ENCODE measurements at regions not wholly inside any gene's neighbourhood (a gene's known extent, or its start where the extent isn't known, plus 50 kb on each side); places are given as distances from the start of the nearest gene placed in this dataset.
A peak's percentile ranks its signal among the peaks of the same experiment; 100 is the strongest.
"Not testable (repeated sequence)": the region's sequence is repeated elsewhere in the genome, so short reads cannot be mapped to it uniquely, and the experiment has no call there.

DNA sequence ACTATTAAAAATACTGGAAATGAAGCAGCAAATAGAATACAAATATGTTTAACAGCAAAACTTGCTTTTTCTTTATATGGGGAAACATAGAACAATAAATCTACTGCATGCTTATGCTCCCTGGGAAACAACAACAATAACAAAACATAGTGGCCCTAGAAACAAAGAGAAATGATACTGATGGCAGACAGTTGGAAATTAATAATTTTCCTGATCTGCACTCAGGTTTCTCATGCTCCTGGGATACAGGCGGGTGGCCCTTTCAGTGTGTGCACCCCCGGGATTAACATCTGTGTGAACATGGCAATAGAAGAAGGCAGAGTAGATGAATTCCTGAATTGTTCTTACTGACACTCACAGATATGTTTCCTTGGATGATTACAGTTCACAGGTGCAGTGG lies 209.2 kb upstream of the TBX18 start:
- POLR2A ChIA-PET: no interaction called here
- CTCF ChIA-PET: no interaction called here
- no peak for DNase-seq (ENCODE audit: low read depth, low spot score)
- H3K4me3 ChIP-seq (ENCODE audit: low read depth, low read length): no peak overlapping the region
- TF ChIP-seq, protein P1, sequence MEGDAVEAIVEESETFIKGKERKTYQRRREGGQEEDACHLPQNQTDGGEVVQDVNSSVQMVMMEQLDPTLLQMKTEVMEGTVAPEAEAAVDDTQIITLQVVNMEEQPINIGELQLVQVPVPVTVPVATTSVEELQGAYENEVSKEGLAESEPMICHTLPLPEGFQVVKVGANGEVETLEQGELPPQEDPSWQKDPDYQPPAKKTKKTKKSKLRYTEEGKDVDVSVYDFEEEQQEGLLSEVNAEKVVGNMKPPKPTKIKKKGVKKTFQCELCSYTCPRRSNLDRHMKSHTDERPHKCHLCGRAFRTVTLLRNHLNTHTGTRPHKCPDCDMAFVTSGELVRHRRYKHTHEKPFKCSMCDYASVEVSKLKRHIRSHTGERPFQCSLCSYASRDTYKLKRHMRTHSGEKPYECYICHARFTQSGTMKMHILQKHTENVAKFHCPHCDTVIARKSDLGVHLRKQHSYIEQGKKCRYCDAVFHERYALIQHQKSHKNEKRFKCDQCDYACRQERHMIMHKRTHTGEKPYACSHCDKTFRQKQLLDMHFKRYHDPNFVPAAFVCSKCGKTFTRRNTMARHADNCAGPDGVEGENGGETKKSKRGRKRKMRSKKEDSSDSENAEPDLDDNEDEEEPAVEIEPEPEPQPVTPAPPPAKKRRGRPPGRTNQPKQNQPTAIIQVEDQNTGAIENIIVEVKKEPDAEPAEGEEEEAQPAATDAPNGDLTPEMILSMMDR (IDR thresholded peaks at IDR 0.05; ENCODE audit: insufficient read depth, low read length, missing control alignments): no peak

DNA sequence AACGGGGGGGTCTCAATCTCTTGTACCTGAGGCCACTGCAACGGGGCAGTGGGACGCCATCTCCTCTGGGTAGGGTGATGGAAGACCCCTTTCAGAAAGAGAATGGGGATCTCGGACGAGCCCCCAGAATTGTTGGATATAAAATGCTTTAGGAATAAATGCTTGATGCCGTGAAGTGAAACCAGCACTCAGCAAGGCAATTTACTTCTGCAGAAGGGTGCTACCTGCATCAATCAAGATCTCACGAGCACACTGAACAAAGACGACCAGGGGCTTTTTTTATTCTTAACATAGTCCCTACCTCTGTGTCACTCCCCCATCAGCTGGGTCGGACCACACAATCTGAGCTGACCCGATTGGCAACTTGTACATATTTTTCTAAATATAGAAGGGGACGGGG lies 203.6 kb upstream of the TBX18 start:
- POLR2A ChIA-PET: no interaction called here
- TF ChIP-seq, protein P1 (IDR thresholded peaks at IDR 0.05; ENCODE audit: insufficient read depth, low read length, missing control alignments): no peak
- CTCF ChIA-PET: interaction anchor here (0.7 to 1.5 kb wide), 7 partner anchors 15 to 1353 kb away, joined by 3 to 6 read pairs (median 4); partner anchors contain the start of gene CEP162
- no peak overlapping the region for H3K4me3 ChIP-seq (ENCODE audit: low read depth, low read length)
- DNase-seq (ENCODE audit: low read depth, low spot score): no peak

DNA sequence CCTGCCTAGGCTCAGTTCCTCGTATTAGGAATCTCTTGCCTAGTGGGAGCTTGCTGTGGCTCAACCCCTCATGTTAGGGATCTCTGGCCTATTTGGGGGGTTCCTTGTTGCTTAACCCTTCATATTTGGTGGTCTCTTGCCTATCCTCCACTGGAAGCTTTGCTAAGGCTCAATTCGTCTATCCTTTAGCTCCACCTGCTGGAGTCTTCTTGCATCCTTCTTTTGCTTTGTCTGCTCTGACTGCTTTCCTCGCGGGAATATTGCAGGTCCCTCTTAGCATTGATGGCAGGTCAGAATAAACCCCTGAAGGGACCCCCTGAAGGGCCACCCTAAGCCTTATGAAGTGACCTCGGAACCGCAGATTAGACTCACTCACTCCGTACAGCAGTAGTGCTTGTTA lies 203.0 kb upstream of the TBX18 start:
- CTCF ChIA-PET: interaction anchor here (0.7 to 1.5 kb wide), 8 partner anchors 8 to 1353 kb away, joined by 3 to 6 read pairs (median 4); partner anchors contain the start of gene CEP162
- no peak overlapping the region for H3K4me3 ChIP-seq (ENCODE audit: low read depth, low read length)
- DNase-seq (ENCODE audit: low read depth, low spot score): no peak
- TF ChIP-seq, protein P1 (IDR thresholded peaks at IDR 0.05; ENCODE audit: insufficient read depth, low read length, missing control alignments): peak; percentile 50
- POLR2A ChIA-PET: no interaction called here

DNA sequence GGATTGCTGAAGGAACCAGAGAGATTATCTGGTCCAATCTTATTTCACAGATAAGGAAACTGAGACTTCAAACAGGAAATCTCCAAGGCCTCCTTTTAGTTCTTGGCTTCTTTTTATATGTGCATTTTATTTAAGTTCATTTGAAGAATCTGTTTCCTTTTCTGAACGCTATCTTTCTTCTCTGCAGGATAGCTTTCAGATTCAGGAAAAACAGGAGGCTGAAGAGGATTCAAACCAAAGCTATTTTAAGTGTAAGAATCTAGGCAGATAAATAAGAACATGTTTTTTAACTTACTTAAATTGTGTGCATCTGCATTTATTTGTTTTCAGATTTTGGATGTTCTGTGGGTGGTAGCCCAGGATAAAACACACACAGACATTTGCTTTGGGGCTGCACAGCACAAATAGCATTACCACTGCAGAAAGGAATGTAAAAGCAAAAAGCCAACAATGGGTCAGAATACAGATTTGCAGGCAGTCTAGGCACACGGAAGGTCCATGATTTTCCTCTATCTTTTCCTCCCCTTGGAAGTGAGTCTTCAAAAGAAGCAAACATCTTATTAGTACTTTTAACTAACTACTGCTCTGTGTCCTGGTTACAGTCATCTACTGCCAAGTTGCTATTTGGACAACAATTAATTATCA lies 188.8 kb upstream of the TBX18 start:
- POLR2A ChIA-PET: no interaction called here
- CTCF ChIA-PET: interaction anchor here (1.6 kb wide), 1 partner anchor 14 kb away, joined by 5 read pairs; no protein-coding TSS in a partner anchor
- H3K4me3 ChIP-seq (ENCODE audit: low read depth, low read length): no peak overlapping the region
- DNase-seq (ENCODE audit: low read depth, low spot score): no peak
- TF ChIP-seq, protein P1 (IDR thresholded peaks at IDR 0.05; ENCODE audit: insufficient read depth, low read length, missing control alignments): no peak

DNA sequence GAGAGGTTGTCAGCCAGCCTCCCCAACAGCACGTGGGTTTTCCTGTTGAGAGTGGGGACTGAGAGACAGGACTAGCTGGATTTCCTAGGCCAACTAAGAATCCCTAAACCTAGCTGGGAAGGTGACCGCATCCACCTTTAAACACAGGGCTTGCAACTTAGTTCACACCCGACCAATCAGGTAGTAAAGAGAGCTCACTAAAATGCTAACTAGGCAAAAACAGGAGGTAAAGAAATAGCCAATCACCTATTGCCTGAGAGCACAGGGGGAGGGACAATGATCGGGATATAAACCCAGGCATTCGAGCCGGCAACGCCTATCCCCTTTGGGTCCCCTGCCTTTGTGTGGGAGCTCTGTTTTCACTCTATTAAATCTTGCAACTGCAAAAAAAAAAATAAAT lies 180.5 kb upstream of the TBX18 start:
- H3K4me3 ChIP-seq (ENCODE audit: low read depth, low read length); POLR2A ChIA-PET; DNase-seq (ENCODE audit: low read depth, low spot score); CTCF ChIA-PET: not testable (repeated sequence)

DNA sequence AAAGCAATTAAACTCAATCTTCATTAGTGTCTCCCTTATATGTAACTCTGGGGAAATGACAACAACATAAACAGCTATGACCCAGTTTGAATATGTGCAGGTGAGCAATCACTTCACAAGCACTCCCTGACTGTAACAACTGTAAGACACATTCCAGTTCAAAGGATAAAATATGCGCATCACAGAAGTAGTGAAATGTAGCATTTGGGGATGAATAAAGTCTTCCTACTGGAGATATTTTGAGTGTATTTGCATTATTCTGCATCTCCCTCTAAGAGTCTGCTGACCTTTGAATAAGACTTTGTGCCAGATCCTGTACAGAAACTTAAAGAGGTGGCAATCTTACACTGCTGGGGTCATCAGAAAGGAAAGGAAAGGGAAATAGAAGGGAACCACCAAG lies 179.5 kb upstream of the TBX18 start:
- ChIA-PET POLR2A (no interaction called here), CTCF (no interaction called here)
- TF ChIP-seq, protein P1 (IDR thresholded peaks at IDR 0.05; ENCODE audit: insufficient read depth, low read length, missing control alignments): no peak
- H3K4me3 ChIP-seq (ENCODE audit: low read depth, low read length): no peak overlapping the region
- no peak for DNase-seq (ENCODE audit: low read depth, low spot score)

DNA sequence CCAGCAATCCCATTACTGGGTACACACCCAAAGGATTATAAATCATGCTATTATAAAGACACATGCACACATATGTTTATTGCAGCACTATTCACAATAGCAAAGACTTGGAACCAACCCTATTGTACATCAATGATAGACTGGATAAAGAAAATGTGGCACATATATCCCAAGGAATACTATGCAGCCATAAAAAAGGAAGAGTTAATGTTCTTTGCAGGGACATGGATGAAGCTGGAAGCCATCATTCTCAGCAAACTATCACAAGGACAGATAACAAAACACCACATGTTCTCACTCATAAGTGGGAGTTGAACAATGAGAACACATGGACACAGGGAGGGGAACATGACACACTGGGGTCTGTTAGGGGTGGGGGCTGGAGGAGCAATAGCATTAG lies 177.2 kb upstream of the TBX18 start:
- H3K4me3 ChIP-seq (ENCODE audit: low read depth, low read length); POLR2A ChIA-PET; DNase-seq (ENCODE audit: low read depth, low spot score); CTCF ChIA-PET: not testable (repeated sequence)

All from AG04449 (cell line).